B cell (primary cell): ENCODE measurements at regions not wholly inside any gene's neighbourhood (a gene's known extent, or its start where the extent isn't known, plus 50 kb on each side); places are given as distances from the start of the nearest gene placed in this dataset.

ENCODE experiments used
- ATAC-seq: fragments of 200-7000 bp; cut with Tn5 transposase; one replicate; pipeline ENCODE4 v1.10.0; 2021; ENCODE audit warnings: low read depth, mild to moderate bottlenecking, moderate number of reproducible peaks, moderate library complexity
- CTCF ChIA-PET: fragments of 350-600 bp; sonication (Branson Sonifier 250); formaldehyde crosslinking; loops from one replicate; lab custom pipeline; 2021; ENCODE audit warnings: antibody characterized with exemption, inconsistent platforms; lab: Charles Lee
- POLR2A ChIA-PET: fragments of 350-600 bp; sonication (Branson Sonifier 250); formaldehyde crosslinking; loops from one replicate; lab custom pipeline; 2021; ENCODE audit warnings: antibody characterized with exemption; lab: Charles Lee
- DNase-seq: peaks from one replicate; pipeline ENCODE4 v3.0.0; 2013
- H2AFZ ChIP-seq: 2 replicates; pipeline ENCODE4 v1.6.1; 2012; ENCODE audit warnings: mild to moderate bottlenecking, low read depth, low read length; ENCODE audit not compliant: insufficient read depth, poor library complexity, severe bottlenecking
- H3K27ac ChIP-seq, 2 donors: 1 replicate in 1 of 2; 2 replicates in 1 of 2; pipeline ENCODE4 v1.5.1; 2012 to 2013; ENCODE audit warnings: low read length in 2 of 2, mild to moderate bottlenecking in 2 of 2, moderate library complexity in 1 of 2
- H3K27me3 ChIP-seq, 4 experiments: fragments of 200-600 bp in 1 of 4; sonication (generic) in 1 of 4; replicated peaks in 1 of 4; 1 replicate in 2 of 4; 2 replicates in 2 of 4; pipeline versions ENCODE4 v1.6.1 to v1.7.0; 2013 to 2016; ENCODE audit warnings: low read length in 3 of 4, mild to moderate bottlenecking in 2 of 4, mixed read lengths in 1 of 4, moderate library complexity in 1 of 4; ENCODE audit not compliant: insufficient read depth in 4 of 4, control insufficient read depth in 3 of 4; ENCODE audit errors: control extremely low read depth in 1 of 4
- H3K36me3 ChIP-seq, 2 experiments: replicated peaks in 1 of 2; 1 replicate in 1 of 2; 2 replicates in 1 of 2; pipeline versions ENCODE4 v1.6.1 to v1.7.1; 2013; ENCODE audit warnings: low read length in 1 of 2; ENCODE audit not compliant: insufficient read depth in 2 of 2, control insufficient read depth in 1 of 2; ENCODE audit errors: control extremely low read depth in 1 of 2, extremely low read depth in 1 of 2
- H3K4me1 ChIP-seq, 2 donors: fragments of 200-600 bp in 1 of 2; sonication (generic) in 1 of 2; 1 replicate in 1 of 2; 2 replicates in 1 of 2; pipeline versions ENCODE4 v1.5.1 to v1.6.1; 2013 to 2017; ENCODE audit warnings: low read length in 2 of 2; ENCODE audit not compliant: control insufficient read depth in 2 of 2, insufficient read depth in 2 of 2
- H3K4me2 ChIP-seq: replicated peaks from 2 replicates; pipeline ENCODE3; 2012; ENCODE audit warnings: mild to moderate bottlenecking, low read depth, low read length; ENCODE audit not compliant: poor library complexity, severe bottlenecking
- H3K4me3 ChIP-seq, 5 experiments: fragments of 200-600 bp in 1 of 5; sonication (generic) in 1 of 5; 1 replicate in 3 of 5; 2 replicates in 2 of 5; pipeline versions ENCODE4 v1.5.1 to v1.7.0; 2011 to 2016; ENCODE audit warnings: low read length in 4 of 5, mild to moderate bottlenecking in 4 of 5, low read depth in 2 of 5, control low read depth in 1 of 5, moderate library complexity in 1 of 5; ENCODE audit not compliant: insufficient read depth in 1 of 5; ENCODE audit errors: control extremely low read depth in 1 of 5, extremely low read depth in 1 of 5
- H3K79me2 ChIP-seq: fragments of 200-600 bp; sonication (generic); one replicate; pipeline ENCODE4 v1.6.0; 2016; ENCODE audit warnings: low read length; ENCODE audit not compliant: control insufficient read depth, insufficient read depth
- H3K9ac ChIP-seq: fragments of 200-600 bp; sonication (generic); 2 replicates; pipeline ENCODE4 v1.6.1; 2017; ENCODE audit warnings: mild to moderate bottlenecking, low read length, moderate library complexity
- H3K9me3 ChIP-seq, 3 donors: one replicate each; pipeline versions ENCODE4 v1.6.1 to v1.7.1; 2013; ENCODE audit warnings: low read length in 2 of 3; ENCODE audit not compliant: control insufficient read depth in 2 of 3, insufficient read depth in 1 of 3; ENCODE audit errors: control extremely low read depth in 1 of 3
- H4K20me1 ChIP-seq: 2 replicates; pipeline ENCODE4 v1.6.0; 2012; ENCODE audit warnings: mild to moderate bottlenecking, low read length; ENCODE audit not compliant: insufficient read depth, control insufficient read depth, poor library complexity, severe bottlenecking
- H3K27ac Mint-ChIP-seq: one replicate; pipeline ENCODE4 v1.8.0; 2021; ENCODE audit warnings: mixed read lengths
- H3K27me3 Mint-ChIP-seq: one replicate; pipeline ENCODE4 v1.8.0; 2021; ENCODE audit warnings: mixed read lengths
- H3K4me1 Mint-ChIP-seq: one replicate; pipeline ENCODE4 v1.8.0; 2021; ENCODE audit warnings: mixed read lengths
- H3K4me3 Mint-ChIP-seq: one replicate; pipeline ENCODE4 v1.8.0; 2021; ENCODE audit warnings: mixed read lengths
- H3K9me3 Mint-ChIP-seq: one replicate; pipeline ENCODE4 v1.8.0; 2022; ENCODE audit warnings: mixed read lengths; ENCODE audit not compliant: insufficient read depth
- EZH2 ChIP-seq: IDR thresholded peaks from 2 replicates; pipeline ENCODE4 v1.6.1; 2012; ENCODE audit warnings: borderline replicate concordance, low read depth, mild to moderate bottlenecking, moderate library complexity, low read length; ENCODE audit not compliant: insufficient read depth, poor library complexity, severe bottlenecking
- WGBS: methylation state at CpG from one replicate; pipeline ENCODE4 v1.1.5; 2013; ENCODE audit warnings: missing lambda C conversion rate; ENCODE audit not compliant: insufficient coverage; 5-methylcytosine and 5-hydroxymethylcytosine counted together
- intact Hi-C: fragments of 100-400 bp; cut with micrococcal nuclease; formaldehyde crosslinking; loops from one replicate; pipeline ENCODE4 v1.10.0; 2022
- TF ChIP-seq, protein P1 (sequence below): fragments of 200-600 bp; IDR thresholded peaks from one replicate; pipeline ENCODE4 v1.8.0; 2022; ENCODE audit warnings: antibody characterized with exemption, mild to moderate bottlenecking

DNA sequence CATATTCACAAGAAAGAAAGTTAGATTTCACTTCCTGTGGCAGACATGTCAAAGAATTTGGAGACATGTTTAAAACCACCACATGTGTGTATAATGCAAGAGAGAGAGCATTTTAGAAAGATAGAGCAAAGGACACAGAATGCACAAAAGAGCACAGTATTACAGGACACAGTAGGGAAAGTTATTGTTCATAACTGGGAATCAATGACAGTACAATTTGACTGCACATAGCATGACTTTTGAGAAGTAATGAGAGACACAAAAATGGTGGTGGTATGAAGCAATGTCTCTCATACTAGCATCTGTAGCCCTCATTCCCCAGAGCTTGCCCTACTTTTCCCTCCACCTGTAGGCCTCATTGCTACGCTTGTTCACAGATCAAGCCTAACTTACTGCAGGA, 499.2 kb downstream of the PTPRC start:
- CTCF ChIA-PET = no interaction called here
- Histone ChIP-seq H3K27me3 (peaks cover 0 to 27% (median 6%) of the 10 kb centered on the region in 4 experiments), H3K36me3 (no peaks in the 10 kb centered on the region), H3K79me2 (no peaks in the 10 kb centered on the region), H3K4me2 (no peak overlapping the region), H3K9me3 (peaks cover 0 to 1% (median 0%) of the 10 kb centered on the region in 3 donors), H3K27ac (no peak overlapping the region), H3K4me3 (no peak overlapping the region), H2AFZ (no peak overlapping the region), H3K4me1 (no peaks in the 10 kb centered on the region), H4K20me1 (no peaks in the 10 kb centered on the region), H3K9ac (no peak overlapping the region)
- intact Hi-C loops = no loop called here
- DNase-seq (no peak), ATAC-seq (no peak)
- H3K27ac Mint-ChIP-seq = no peak overlapping the region
- H3K9me3 Mint-ChIP-seq = no peaks in the 10 kb centered on the region
- TF ChIP-seq, protein P1, sequence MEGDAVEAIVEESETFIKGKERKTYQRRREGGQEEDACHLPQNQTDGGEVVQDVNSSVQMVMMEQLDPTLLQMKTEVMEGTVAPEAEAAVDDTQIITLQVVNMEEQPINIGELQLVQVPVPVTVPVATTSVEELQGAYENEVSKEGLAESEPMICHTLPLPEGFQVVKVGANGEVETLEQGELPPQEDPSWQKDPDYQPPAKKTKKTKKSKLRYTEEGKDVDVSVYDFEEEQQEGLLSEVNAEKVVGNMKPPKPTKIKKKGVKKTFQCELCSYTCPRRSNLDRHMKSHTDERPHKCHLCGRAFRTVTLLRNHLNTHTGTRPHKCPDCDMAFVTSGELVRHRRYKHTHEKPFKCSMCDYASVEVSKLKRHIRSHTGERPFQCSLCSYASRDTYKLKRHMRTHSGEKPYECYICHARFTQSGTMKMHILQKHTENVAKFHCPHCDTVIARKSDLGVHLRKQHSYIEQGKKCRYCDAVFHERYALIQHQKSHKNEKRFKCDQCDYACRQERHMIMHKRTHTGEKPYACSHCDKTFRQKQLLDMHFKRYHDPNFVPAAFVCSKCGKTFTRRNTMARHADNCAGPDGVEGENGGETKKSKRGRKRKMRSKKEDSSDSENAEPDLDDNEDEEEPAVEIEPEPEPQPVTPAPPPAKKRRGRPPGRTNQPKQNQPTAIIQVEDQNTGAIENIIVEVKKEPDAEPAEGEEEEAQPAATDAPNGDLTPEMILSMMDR = no peak
- H3K4me3 Mint-ChIP-seq = no peak overlapping the region
- WGBS = no CpG with 5 or more reads among the region's 1 CpG
- no peaks in the 10 kb centered on the region for H3K4me1 Mint-ChIP-seq
- H3K27me3 Mint-ChIP-seq = peaks cover 22% of the 10 kb centered on the region
- POLR2A ChIA-PET = no interaction called here

DNA sequence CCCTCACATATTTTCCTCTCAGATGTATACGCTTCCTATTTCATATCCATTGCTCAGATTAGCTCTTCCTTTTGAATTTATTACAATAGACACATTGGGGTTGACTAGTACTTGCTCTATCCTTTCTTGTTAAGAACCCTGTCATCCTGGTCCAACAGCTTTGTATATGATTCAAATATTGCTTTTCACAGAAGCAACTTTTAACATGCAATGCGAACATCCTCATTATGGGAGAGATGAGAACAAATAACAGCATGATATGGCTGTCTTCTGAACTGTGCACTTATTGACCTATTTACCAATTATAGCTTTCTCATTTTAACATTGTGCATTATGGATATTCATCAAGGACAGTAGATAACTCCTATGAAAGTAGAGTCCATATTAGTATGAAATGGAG, 510.8 kb downstream of the PTPRC start:
- CTCF ChIA-PET = no interaction called here
- no peak overlapping the region for H3K4me2 ChIP-seq
- H3K9me3 Mint-ChIP-seq = no peaks in the 10 kb centered on the region
- H3K4me3 ChIP-seq = no peak overlapping the region
- H3K27ac ChIP-seq = no peak overlapping the region
- peaks cover 71% of the 10 kb centered on the region for H3K27me3 Mint-ChIP-seq
- no peak overlapping the region for H3K9ac ChIP-seq
- WGBS = no CpG with 5 or more reads among the region's 2 CpGs
- TF ChIP-seq, protein P1 = no peak
- no peak for TF ChIP-seq EZH2
- no peak for ATAC-seq
- H3K27me3 ChIP-seq = peaks cover 0 to 81% (median 28%) of the 10 kb centered on the region in 4 experiments
- no peaks in the 10 kb centered on the region for H3K36me3 ChIP-seq
- POLR2A ChIA-PET = no interaction called here
- H3K4me3 Mint-ChIP-seq = no peak overlapping the region
- H3K4me1 Mint-ChIP-seq = peaks cover 17% of the 10 kb centered on the region
- H3K79me2 ChIP-seq = no peaks in the 10 kb centered on the region
- H2AFZ ChIP-seq = no peak overlapping the region
- H4K20me1 ChIP-seq = no peaks in the 10 kb centered on the region
- DNase-seq = no peak
- intact Hi-C loops = loop anchor here (10.0 kb wide), 1 partner anchor 405 kb away; no protein-coding TSS in a partner anchor
- H3K4me1 ChIP-seq = peaks cover 8 to 19% of the 10 kb centered on the region in 2 donors
- H3K9me3 ChIP-seq = peaks cover 0 to 1% (median 0%) of the 10 kb centered on the region in 3 donors
- H3K27ac Mint-ChIP-seq = no peak overlapping the region
